HG02642 (cell line): ENCODE measurements at regions not wholly inside any gene's neighbourhood (a gene's known extent, or its start where the extent isn't known, plus 50 kb on each side); places are given as distances from the start of the nearest gene placed in this dataset.
"Not testable (repeated sequence)": the region's sequence is repeated elsewhere in the genome, so short reads cannot be mapped to it uniquely, and the experiment has no call there.

Experiments used
- ATAC-seq: cut with Tn5 transposase; IDR thresholded peaks from one replicate; pipeline ENCODE4 v1.9.1; 2021; ENCODE audit warnings: mild to moderate bottlenecking; ENCODE audit not compliant: unreplicated experiment, poor library complexity

GRCh38 chr5:90338712-90339372 is 70.7 kb downstream of the CETN3 start:
- peak; percentile 91 for ATAC-seq

- no peak for ATAC-seq
Observed at GRCh38 chr5:90337449-90338052, 72.0 kb downstream of the CETN3 start.

- ATAC-seq, result no peak
Observed at GRCh38 chr5:90336752-90337151, 72.8 kb downstream of the CETN3 start.

- ATAC-seq, result no peak
Observed at GRCh38 chr5:90334741-90335140, 74.8 kb downstream of the CETN3 start.

GRCh38 chr5:90329911-90330310 is 79.6 kb downstream of the CETN3 start:
- no peak for ATAC-seq

- no peak for ATAC-seq
Observed at GRCh38 chr5:90326995-90327394, 82.6 kb downstream of the CETN3 start.

- no peak for ATAC-seq
Observed at GRCh38 chr5:90325093-90325492, 84.5 kb downstream of the CETN3 start.

- ATAC-seq, result not testable (repeated sequence)
Observed at GRCh38 chr5:90320348-90320747, 89.2 kb downstream of the CETN3 start.

GRCh38 chr5:90312027-90312426 is 97.5 kb downstream of the CETN3 start:
- ATAC-seq, result no peak

GRCh38 chr5:90311401-90311800 is 98.2 kb downstream of the CETN3 start:
- ATAC-seq, result no peak

- no peak for ATAC-seq
Observed at GRCh38 chr5:90308787-90309585, 100.6 kb downstream of the CETN3 start.

GRCh38 chr5:90307782-90308181 is 101.8 kb downstream of the CETN3 start:
- ATAC-seq, result no peak

GRCh38 chr5:90307322-90307721 is 102.2 kb downstream of the CETN3 start:
- no peak for ATAC-seq

GRCh38 chr5:90306613-90307012 is 102.9 kb downstream of the CETN3 start:
- ATAC-seq, result no peak

GRCh38 chr5:90305041-90305720 is 104.4 kb downstream of the CETN3 start:
- ATAC-seq, result no peak

GRCh38 chr5:90301248-90301647 is 108.3 kb downstream of the CETN3 start:
- ATAC-seq, result no peak

- ATAC-seq, result no peak
Observed at GRCh38 chr5:90297045-90297764, 112.4 kb downstream of the CETN3 start.

GRCh38 chr5:90294604-90295003 is 115.0 kb downstream of the CETN3 start:
- ATAC-seq, result no peak

- no peak for ATAC-seq
Observed at GRCh38 chr5:90293931-90294330, 115.6 kb downstream of the CETN3 start.

GRCh38 chr5:90290648-90291047 is 118.9 kb downstream of the CETN3 start:
- ATAC-seq, result no peak
